ENCODE measurements at regions not wholly inside any gene's neighbourhood (a gene's known extent, or its start where the extent isn't known, plus 50 kb on each side); places are given as distances from the start of the nearest gene placed in this dataset.

DNA sequence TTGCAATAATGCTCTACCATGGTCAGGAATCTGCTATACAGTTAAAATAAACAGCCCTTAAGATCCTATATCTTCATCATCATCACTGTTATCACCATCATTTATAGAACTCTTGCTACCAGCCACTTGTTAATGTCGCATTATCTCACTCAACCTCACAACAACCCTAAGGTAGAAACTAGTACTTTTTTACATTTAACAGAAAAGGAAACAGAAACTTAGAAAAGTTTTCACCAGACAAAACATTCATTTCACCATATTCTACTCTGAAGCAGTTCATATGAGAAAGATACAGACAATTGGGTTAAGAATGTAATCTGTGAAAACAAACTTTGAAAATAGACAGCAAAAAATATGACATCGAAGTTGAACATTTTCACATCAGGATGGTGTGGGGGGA, 262.6 kb downstream of the ATG4C start:
- H3K4me3 ChIP-seq (ENCODE audit: low read depth, low read length) = no peak overlapping the region
- TF ChIP-seq, protein P1, sequence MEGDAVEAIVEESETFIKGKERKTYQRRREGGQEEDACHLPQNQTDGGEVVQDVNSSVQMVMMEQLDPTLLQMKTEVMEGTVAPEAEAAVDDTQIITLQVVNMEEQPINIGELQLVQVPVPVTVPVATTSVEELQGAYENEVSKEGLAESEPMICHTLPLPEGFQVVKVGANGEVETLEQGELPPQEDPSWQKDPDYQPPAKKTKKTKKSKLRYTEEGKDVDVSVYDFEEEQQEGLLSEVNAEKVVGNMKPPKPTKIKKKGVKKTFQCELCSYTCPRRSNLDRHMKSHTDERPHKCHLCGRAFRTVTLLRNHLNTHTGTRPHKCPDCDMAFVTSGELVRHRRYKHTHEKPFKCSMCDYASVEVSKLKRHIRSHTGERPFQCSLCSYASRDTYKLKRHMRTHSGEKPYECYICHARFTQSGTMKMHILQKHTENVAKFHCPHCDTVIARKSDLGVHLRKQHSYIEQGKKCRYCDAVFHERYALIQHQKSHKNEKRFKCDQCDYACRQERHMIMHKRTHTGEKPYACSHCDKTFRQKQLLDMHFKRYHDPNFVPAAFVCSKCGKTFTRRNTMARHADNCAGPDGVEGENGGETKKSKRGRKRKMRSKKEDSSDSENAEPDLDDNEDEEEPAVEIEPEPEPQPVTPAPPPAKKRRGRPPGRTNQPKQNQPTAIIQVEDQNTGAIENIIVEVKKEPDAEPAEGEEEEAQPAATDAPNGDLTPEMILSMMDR (IDR thresholded peaks at IDR 0.05; ENCODE audit: low read depth, low read length, missing control alignments) = no peak
- DNase-seq (ENCODE audit: low read depth) = no peak

DNA sequence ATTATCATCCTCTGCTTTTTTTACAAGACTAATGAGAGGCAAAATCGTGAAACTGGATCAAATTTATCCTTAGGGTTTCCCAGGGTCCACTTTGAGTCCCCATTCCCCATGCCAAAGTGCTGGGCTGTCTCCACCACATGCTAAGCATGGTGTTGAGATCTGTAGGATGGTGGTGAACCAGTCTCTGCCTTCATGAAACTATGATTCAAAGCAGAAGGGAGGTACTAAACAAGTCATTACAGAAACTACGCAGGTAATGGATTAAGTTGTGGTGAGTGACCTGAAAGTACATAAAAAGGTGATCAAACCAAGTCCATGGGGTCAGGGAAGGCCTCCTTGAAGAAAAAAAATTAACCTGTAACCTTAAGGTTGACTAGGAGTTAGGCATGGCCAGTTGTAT, 265.2 kb downstream of the ATG4C start:
- H3K4me3 ChIP-seq (ENCODE audit: low read depth, low read length) = no peak overlapping the region
- no peak for DNase-seq (ENCODE audit: low read depth)
- TF ChIP-seq, protein P1 (IDR thresholded peaks at IDR 0.05; ENCODE audit: low read depth, low read length, missing control alignments) = no peak

DNA sequence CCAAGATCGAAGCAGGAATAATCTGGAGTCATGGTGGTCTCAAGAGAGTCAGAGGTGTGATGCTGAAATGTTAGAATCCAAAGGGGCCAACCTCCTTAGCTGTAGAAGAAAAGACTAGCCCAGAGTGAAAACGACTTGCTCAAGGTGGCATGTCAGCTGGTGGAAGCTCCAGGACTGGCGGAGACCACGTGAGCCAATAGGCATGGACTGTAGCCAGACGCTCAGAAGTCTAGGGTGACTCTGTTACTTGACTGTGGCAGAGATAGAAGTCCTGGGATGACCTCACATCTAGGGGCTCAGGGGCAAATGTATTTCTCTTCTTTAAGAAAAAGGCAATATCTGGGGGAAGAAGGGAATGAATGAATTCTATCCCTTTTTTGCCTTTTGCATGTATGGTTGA, 267.4 kb downstream of the ATG4C start:
- TF ChIP-seq, protein P1 (IDR thresholded peaks at IDR 0.05; ENCODE audit: low read depth, low read length, missing control alignments) = no peak
- DNase-seq (ENCODE audit: low read depth) = no peak
- no peak overlapping the region for H3K4me3 ChIP-seq (ENCODE audit: low read depth, low read length)

DNA sequence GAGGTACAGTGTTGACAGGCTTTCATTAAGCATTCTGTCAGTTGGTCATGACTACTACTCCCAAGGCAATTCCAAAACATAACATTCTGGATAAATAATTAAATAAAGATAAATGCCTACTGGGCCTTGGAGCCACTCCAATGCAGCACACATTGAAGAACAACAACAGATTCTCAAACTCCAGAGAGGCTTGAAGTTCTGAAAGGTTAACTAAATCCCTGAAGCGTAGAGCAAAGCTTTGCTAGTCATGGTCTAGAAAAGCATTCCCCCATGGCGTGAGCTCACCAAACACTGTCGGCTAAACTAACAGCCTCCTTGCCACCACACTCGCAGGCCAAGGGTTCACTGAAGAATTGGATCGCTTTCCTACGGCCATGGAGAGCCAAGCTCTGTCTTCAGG, 268.0 kb downstream of the ATG4C start:
- H3K4me3 ChIP-seq (ENCODE audit: low read depth, low read length) = no peak overlapping the region
- TF ChIP-seq, protein P1 (IDR thresholded peaks at IDR 0.05; ENCODE audit: low read depth, low read length, missing control alignments) = no peak

DNA sequence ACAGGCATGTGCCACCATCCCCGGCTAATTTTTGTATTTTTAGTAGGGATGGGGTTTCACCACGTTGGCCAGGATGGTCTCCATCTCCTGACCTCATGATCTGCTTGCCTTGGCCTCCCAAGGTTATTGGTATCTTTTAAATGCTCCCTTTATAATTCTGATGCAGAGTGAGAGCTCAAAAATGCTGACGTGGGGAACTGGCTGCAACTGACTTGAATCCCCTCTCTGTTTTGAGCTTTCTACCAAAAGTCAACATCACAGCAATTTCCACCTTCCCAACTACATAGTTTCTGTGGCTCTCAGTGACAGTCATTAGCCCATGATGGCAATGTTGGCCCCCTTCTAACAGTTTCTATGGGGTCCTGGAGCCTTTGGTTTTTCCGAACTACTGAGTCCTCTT, 268.2 kb upstream of the FOXD3 start:
- TF ChIP-seq, protein P1 (IDR thresholded peaks at IDR 0.05; ENCODE audit: low read depth, low read length, missing control alignments) = no peak
- H3K4me3 ChIP-seq (ENCODE audit: low read depth, low read length) = no peak overlapping the region
- no peak for DNase-seq (ENCODE audit: low read depth)

More for the DNA sequence above, 268.0 kb downstream of the ATG4C start:
- DNase-seq (ENCODE audit: low read depth) = no peak

DNA sequence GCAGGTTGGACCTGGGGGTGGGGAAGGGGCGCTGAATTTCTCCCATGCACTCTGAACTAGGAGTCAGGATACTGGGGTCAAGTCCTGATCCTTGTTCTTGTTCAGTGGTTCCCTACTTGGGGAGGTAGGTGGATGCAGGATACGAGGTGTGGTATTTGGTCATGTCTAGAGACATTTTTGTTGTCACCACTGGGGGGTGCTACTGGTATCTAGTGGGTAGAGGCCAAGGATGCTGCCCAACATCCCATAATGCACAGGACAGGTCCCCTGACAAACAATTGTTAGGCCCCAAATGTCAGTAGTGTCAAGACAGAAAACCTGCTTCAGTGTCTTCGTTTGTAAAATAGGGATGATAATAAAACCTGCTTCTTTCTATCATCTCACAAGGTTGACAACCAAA, 259.0 kb upstream of the FOXD3 start:
- no peak for DNase-seq (ENCODE audit: low read depth)
- TF ChIP-seq, protein P1 (IDR thresholded peaks at IDR 0.05; ENCODE audit: low read depth, low read length, missing control alignments) = peak; percentile 35
- no peak overlapping the region for H3K4me3 ChIP-seq (ENCODE audit: low read depth, low read length)

DNA sequence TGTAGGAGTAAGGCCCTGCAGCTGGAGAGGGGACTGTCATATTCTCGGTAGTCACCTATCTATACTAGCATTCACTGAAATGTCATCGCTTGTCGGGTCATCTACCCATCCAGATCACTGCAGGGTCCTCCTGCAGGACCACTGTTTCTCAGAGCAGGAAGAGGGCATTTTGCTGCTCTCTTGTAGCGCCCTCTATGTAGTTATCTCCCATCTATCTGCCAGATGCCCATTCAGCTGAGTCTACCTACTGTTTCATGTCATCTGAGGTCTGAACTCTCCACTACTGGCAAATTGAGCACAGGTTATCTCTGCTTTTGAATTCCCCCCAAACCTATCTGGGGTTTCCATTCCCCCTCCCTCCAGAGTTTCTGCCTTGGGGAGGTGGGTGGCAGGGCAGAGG, 258.2 kb upstream of the FOXD3 start:
- TF ChIP-seq, protein P1 (IDR thresholded peaks at IDR 0.05; ENCODE audit: low read depth, low read length, missing control alignments) = no peak
- DNase-seq (ENCODE audit: low read depth) = no peak
- no peak overlapping the region for H3K4me3 ChIP-seq (ENCODE audit: low read depth, low read length)
